Glutamatergic neuron (in vitro differentiated cells): ENCODE measurements at regions not wholly inside any gene's neighbourhood (a gene's known extent, or its start where the extent isn't known, plus 50 kb on each side); places are given as distances from the start of the nearest gene placed in this dataset.

Source experiments
- DNase-seq: peaks from one replicate; pipeline ENCODE4 v3.0.0; 2022
- H3K27ac Mint-ChIP-seq: one replicate; pipeline ENCODE4 v1.8.0; 2020; ENCODE audit warnings: mild to moderate bottlenecking, mixed read lengths, inconsistent platforms; ENCODE audit not compliant: unreplicated experiment
- H3K27me3 Mint-ChIP-seq: one replicate; pipeline ENCODE4 v1.8.0; 2020; ENCODE audit warnings: mild to moderate bottlenecking, moderate library complexity, mixed read lengths, inconsistent platforms; ENCODE audit not compliant: unreplicated experiment
- H3K36me3 Mint-ChIP-seq: one replicate; pipeline ENCODE4 v1.8.0; 2020; ENCODE audit warnings: mild to moderate bottlenecking, mixed read lengths, inconsistent platforms; ENCODE audit not compliant: unreplicated experiment
- H3K4me1 Mint-ChIP-seq: one replicate; pipeline ENCODE4 v1.8.0; 2020; ENCODE audit warnings: mild to moderate bottlenecking, low read depth, mixed read lengths, inconsistent platforms; ENCODE audit not compliant: unreplicated experiment
- H3K4me3 Mint-ChIP-seq: one replicate; pipeline ENCODE4 v1.8.0; 2020; ENCODE audit warnings: mild to moderate bottlenecking, mixed read lengths, inconsistent platforms; ENCODE audit not compliant: unreplicated experiment
- H3K9me3 Mint-ChIP-seq: one replicate; pipeline ENCODE4 v1.8.0; 2020; ENCODE audit warnings: mild to moderate bottlenecking, moderate library complexity, mixed read lengths, inconsistent platforms; ENCODE audit not compliant: unreplicated experiment
- TF ChIP-seq, protein P1 (sequence below): fragments of 200-600 bp; sonication (generic); IDR thresholded peaks from one replicate; pipeline ENCODE4 v1.5.0; 2021; ENCODE audit not compliant: partially characterized antibody, unreplicated experiment

DNA sequence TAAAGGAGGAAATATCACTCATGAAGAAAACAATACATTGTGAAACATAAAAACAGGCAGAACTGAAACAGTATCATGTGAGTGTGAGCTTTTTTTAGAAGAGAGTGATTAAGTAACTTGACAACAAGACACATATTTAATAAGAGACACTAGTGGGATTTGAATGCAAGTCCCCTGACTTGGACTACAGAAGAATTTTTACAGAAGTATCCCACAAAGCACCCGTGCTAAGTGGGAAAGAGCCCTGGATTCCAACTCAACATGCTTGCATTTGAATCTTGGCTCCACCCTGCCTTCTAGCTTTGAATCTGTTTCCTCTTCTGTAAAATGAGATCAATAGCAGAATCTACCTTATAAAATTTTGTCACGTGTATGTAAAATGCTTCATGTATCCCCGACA lies 166.2 kb downstream of the ZNF365 start:
- TF ChIP-seq, protein P1, sequence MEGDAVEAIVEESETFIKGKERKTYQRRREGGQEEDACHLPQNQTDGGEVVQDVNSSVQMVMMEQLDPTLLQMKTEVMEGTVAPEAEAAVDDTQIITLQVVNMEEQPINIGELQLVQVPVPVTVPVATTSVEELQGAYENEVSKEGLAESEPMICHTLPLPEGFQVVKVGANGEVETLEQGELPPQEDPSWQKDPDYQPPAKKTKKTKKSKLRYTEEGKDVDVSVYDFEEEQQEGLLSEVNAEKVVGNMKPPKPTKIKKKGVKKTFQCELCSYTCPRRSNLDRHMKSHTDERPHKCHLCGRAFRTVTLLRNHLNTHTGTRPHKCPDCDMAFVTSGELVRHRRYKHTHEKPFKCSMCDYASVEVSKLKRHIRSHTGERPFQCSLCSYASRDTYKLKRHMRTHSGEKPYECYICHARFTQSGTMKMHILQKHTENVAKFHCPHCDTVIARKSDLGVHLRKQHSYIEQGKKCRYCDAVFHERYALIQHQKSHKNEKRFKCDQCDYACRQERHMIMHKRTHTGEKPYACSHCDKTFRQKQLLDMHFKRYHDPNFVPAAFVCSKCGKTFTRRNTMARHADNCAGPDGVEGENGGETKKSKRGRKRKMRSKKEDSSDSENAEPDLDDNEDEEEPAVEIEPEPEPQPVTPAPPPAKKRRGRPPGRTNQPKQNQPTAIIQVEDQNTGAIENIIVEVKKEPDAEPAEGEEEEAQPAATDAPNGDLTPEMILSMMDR, result no peak
- Mint-ChIP-seq H3K27ac (no peak overlapping the region), H3K4me3 (no peak overlapping the region), H3K36me3 (no peaks in the 10 kb centered on the region), H3K9me3 (peaks cover 3% of the 10 kb centered on the region), H3K27me3 (peaks cover 2% of the 10 kb centered on the region), H3K4me1 (no peaks in the 10 kb centered on the region)
- DNase-seq, result no peak

DNA sequence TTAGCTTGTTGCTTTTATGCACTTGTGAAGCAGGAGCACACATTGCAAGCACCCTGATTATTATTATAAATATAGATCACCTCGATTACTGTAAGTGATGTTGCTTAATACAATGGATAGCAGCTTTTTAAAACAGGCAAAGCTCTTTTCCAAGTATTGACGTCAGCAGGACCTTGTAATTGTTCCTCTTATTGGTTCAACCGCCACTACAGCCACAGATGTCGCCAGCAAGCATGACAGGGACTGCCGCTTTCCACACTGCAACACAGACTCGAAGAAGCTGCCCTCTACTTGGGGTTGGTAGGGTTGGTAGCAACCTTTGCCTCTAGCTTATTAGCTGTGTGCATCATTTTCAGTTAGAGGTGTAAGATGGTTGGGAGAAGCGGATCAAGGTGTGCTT lies 167.6 kb downstream of the ZNF365 start:
- Mint-ChIP-seq H3K36me3 (no peaks in the 10 kb centered on the region), H3K4me3 (no peak overlapping the region), H3K4me1 (no peaks in the 10 kb centered on the region), H3K27me3 (peaks cover 2% of the 10 kb centered on the region), H3K9me3 (peaks cover 3% of the 10 kb centered on the region), H3K27ac (no peak overlapping the region)
- TF ChIP-seq, protein P1, result no peak
- DNase-seq, result no peak

DNA sequence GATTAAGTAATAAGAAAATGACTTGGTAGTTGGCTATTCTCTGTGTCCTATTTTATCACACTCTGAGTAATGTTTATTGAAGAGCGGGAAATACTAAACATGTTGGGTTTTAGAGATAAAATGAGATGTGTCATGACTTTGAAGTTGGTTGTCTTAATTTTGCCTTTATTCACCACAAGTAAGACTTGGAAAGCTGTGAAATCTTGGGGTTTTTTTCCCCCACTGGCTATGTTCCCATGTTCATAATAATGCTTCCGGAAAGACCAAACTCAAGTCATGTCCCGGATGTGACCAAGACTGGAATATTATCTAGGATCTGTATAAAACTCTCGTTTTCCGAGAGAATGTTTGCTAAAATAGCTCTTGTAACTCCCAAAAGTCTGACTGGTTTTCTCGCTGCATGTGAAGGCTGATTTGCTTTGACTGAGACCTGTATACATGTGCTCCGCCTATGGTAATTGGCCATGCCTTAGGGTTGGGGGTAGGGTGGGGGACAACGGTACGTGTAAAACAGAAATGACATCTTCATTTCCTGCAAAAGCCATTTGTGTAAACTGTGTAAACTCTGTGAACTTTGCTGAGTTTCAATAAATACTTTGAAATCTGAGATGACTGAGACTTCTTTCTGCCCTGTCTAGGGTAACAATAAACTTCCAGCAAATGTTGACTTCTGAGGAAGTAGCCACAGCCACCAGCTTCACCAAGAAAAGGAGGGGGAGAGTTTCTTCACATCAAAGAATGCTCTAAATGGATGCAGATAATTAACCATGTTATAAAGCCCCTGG lies 169.6 kb downstream of the ZNF365 start:
- Mint-ChIP-seq H3K4me1 (no peaks in the 10 kb centered on the region), H3K27ac (no peak overlapping the region), H3K9me3 (peaks cover 3% of the 10 kb centered on the region), H3K4me3 (no peak overlapping the region), H3K36me3 (no peaks in the 10 kb centered on the region), H3K27me3 (peaks cover 2% of the 10 kb centered on the region)
- DNase-seq, result no peak
- TF ChIP-seq, protein P1, result no peak

DNA sequence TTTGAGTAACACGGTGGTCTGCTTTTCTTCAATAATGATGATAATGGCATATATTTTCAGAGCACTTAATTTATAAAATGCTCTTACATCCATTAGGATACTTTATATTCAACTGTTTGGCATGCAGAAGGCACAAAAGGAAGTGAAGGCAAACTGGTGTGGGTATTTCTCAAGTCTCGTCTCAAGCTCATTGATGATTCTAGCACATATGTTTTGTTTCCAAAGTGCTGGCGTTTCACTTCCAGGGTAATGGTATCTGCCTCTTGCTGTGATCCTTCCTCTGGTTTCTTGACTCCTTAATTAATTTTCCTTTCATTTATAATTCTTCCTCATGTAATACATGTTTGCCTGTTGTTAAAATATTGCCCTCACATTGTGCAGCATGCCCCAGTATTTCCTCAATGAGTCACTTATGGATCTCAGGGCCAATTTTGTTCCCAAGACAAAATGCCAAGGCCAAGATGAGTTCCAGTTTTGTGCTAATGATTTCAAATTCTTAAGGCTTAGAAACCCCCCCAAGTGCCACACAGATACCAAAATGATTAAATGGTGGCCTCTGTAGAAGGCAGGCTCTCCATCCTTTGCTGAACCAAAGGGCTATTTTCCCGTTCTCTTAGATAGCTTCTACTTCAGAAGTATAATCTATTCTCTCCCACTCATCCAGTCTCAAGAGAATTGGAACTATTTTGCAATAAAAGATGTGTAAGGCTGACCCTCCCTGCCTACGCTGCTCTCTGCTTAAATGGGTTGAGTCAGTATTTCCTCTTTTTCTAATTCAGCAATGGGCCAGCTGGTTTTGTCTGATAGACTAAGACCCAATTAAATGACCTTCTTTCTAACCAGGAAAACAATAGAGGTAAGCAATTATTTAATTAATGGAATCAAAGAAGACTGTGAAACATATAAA lies 171.2 kb downstream of the ZNF365 start:
- TF ChIP-seq, protein P1, result no peak
- H3K4me1 Mint-ChIP-seq, result no peaks in the 10 kb centered on the region
- no peak for DNase-seq
- H3K4me3 Mint-ChIP-seq, result no peak overlapping the region
- H3K27me3 Mint-ChIP-seq, result peaks cover 2% of the 10 kb centered on the region
- H3K9me3 Mint-ChIP-seq, result peaks cover 3% of the 10 kb centered on the region
- no peaks in the 10 kb centered on the region for H3K36me3 Mint-ChIP-seq
- H3K27ac Mint-ChIP-seq, result no peak overlapping the region
